NOMO-1 treated with DMSO at 0.1 percent for 48 hours (cell line): ENCODE measurements at regions not wholly inside any gene's neighbourhood (a gene's known extent, or its start where the extent isn't known, plus 50 kb on each side); places are given as distances from the start of the nearest gene placed in this dataset.
A peak's percentile ranks its signal among the peaks of the same experiment; 100 is the strongest.

Experiments
- DNase-seq: peaks from one replicate; lab custom pipeline; 2025; ENCODE audit not compliant: unreplicated experiment; lab: John Stamatoyannopoulos, UW

GRCh38 chr10:90579602-90580242 is 278.1 kb downstream of the HTR7 start:
- DNase-seq: no peak

- no peak for DNase-seq
Observed at GRCh38 chr10:90583416-90583815, 274.4 kb downstream of the HTR7 start.

DNA sequence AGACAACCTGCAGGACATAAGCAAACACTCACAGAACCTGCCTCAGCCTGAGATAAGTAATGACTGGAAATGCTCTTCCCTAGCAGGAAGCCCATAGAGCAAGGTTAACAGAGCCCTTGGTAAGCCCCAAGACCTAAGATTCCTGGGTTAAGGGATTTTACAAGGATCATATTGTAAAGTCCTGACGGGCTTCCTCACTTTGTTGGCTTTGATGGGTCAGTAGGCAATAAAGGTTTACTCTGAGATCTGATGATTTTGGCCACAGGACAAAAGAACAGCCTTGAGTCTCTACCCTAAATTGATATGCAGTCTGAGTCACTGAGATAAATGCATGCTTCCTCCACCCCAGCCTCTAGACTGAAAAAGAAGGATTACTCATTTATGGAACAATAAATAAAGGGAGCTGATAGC is 270.8 kb downstream of the HTR7 start:
- no peak for DNase-seq

GRCh38 chr10:90587561-90587960 is 270.3 kb downstream of the HTR7 start:
- DNase-seq: no peak

- DNase-seq: no peak
Observed at GRCh38 chr10:90588222-90588621, 269.6 kb downstream of the HTR7 start.

DNA sequence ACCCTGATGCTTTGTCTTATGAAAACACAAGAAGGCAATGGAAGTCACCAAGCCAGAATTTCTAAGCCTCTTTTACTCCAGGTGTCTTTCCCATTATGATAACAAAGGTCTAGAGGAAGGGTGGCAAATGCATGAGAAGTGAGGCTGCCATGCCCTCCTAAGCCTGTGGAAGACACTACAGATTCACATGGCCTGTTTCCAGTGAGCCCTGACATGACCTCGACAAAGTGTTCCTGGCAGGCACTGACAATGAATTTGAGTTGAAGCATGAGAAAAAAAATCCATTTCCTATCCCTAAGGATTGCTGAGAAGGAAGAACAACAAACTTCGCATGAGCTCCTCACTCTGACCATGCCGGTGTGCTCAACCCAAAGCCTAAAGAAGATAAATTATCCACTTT is 268.0 kb downstream of the HTR7 start:
- DNase-seq: no peak

- no peak for DNase-seq
Observed at GRCh38 chr10:90591629-90592028, 266.2 kb downstream of the HTR7 start.

- DNase-seq: peak; percentile 3
Observed at GRCh38 chr10:90592638-90593302, 265.1 kb downstream of the HTR7 start.

DNA sequence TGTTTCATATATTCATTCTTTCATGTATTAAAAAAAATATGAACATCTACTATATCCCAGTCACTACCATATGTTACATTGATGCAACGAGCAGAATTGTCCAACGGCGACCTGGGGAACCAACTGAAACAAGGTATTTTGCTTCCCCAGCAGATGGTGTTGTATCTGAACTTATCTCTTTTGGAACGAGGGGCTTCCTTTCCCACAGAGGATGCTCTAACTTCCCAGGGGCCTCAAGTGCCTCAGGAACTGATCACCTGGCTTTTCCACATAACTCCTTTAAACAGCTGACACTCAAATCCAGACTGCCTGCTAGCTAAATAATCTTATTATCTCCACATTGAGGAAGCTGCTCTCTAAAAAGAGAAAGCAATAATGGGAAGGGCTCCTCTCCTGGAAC is 259.3 kb downstream of the HTR7 start:
- no peak for DNase-seq

GRCh38 chr10:90602862-90603610 is 254.8 kb downstream of the HTR7 start:
- no peak for DNase-seq

DNA sequence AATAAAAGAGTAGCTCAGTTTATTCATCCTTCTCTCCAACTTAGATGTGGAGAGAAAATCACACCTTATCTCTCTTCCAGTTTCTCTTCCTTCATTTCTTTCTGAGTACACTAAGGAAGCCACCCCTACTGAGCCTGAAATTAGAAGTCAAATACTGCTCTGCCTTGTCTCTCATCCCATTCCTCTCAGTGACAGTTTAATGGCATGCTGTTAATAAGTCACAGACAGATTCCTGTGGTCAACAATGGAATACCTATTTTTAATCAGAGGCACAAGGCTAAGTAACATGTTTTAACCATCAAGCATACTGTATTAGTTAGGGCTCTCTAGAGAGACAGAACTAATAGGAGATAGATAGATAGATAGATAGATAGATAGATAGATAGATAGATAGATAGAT is 253.2 kb downstream of the HTR7 start:
- DNase-seq: no peak

GRCh38 chr10:90605506-90605905 is 252.3 kb downstream of the HTR7 start:
- DNase-seq: no peak

DNA sequence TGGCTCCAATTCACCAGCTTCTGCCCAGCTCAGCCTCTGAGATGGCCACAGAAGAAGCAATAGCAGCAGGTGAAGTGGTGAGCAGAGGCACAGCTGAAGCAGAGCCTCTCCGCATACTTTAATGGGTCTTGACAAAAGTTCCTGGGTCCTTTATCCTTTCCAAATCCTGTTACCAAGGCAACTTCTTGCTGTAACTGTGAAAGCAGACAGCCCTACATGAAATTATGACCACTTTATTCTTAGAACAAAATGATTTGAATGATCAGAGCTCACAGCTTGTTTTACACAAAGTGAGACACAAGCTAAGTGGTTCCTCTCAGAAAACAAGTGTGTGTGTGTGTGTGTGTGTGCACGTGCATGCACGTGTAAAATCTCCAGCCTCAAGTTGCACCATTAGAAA is 245.6 kb downstream of the HTR7 start:
- no peak for DNase-seq

DNA sequence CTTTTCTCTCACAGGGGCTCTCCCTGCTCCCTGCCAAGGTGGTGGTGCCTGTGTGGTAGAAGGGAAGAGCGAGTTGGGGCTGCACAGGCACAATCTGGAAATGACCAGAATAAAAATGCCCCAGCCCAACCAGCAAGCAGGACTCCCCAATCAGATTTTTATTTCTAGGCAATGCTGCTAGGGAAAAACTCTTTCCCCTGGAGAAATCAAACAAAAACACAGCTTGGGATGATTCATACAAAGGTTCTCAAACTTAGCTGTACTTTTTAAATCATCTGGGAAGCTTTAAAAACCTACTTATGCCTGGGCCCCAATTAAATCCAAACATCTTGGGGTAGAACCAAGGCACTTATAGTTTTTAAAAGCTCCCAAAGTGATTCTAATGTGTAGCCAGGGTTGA is 243.2 kb downstream of the HTR7 start:
- DNase-seq: no peak

- peak; percentile 2 for DNase-seq
Observed at GRCh38 chr10:90621577-90621976, 236.3 kb downstream of the HTR7 start.

GRCh38 chr10:90635111-90635765 is 222.6 kb downstream of the HTR7 start:
- DNase-seq: no peak

- DNase-seq: no peak
Observed at GRCh38 chr10:90640756-90641155, 217.1 kb downstream of the HTR7 start.

DNA sequence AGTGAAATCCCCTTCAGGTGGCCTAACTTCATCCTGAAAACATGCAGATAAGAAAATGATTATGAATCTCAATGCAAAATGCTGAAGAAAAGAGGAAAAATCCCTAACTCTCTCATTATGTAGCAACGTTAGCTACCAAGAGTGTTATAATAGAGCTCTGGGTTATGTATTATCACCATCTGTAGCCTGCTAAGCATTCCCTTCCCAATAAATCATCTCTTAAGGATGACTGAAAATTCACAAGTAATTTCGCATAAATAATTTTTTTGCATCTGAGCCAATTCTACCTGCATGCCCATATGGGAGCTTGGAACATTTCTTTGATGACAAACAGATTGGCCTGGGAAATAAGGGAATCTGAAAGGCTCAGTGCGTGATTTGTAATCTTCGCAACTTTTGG is 216.1 kb downstream of the HTR7 start:
- DNase-seq: no peak

- no peak for DNase-seq
Observed at GRCh38 chr10:90642136-90642535, 215.7 kb downstream of the HTR7 start.

- no peak for DNase-seq
Observed at GRCh38 chr10:90642650-90643049, 215.2 kb downstream of the HTR7 start.

- DNase-seq: no peak
Observed at GRCh38 chr10:90644165-90644564, 213.7 kb downstream of the HTR7 start.

GRCh38 chr10:90650858-90651257 is 207.0 kb downstream of the HTR7 start:
- DNase-seq: no peak
